Activated T-cell treated with anti-CD3 and anti-CD28 coated beads, Interleukin-2, amount 50 U/mL, for 72 hours (primary cell): ENCODE measurements at regions not wholly inside any gene's neighbourhood (a gene's known extent, or its start where the extent isn't known, plus 50 kb on each side); places are given as distances from the start of the nearest gene placed in this dataset.

Source experiments
- ATAC-seq, 2 donors: fragments of 150-1000 bp; cut with Tn5 transposase; replicated peaks in 1 of 2; 2 replicates each; pipeline ENCODE4 v1.10.0; 2021; ENCODE audit warnings: moderate library complexity in 2 of 2, mild to moderate bottlenecking in 1 of 2
- DNase-seq, 2 donors: peaks; one replicate each; pipeline ENCODE4 v3.0.0; 2021 to 2022; ENCODE audit warnings: mixed read lengths in 1 of 2
- H3K27ac Mint-ChIP-seq: one replicate; pipeline ENCODE4 v1.8.0; 2022; ENCODE audit warnings: mild to moderate bottlenecking, moderate library complexity, mixed read lengths
- H3K27me3 Mint-ChIP-seq: one replicate; pipeline ENCODE4 v1.8.0; 2022; ENCODE audit warnings: low read depth, mixed read lengths
- H3K36me3 Mint-ChIP-seq, 2 donors: one replicate each; pipeline ENCODE4 v1.8.0; 2022; ENCODE audit warnings: mixed read lengths in 2 of 2, mild to moderate bottlenecking in 1 of 2; ENCODE audit not compliant: insufficient read depth in 2 of 2
- H3K4me1 Mint-ChIP-seq: one replicate; pipeline ENCODE4 v1.8.0; 2022; ENCODE audit warnings: low read depth, mixed read lengths
- H3K4me3 Mint-ChIP-seq, 2 donors: one replicate each; pipeline ENCODE4 v1.8.0; 2022; ENCODE audit warnings: mild to moderate bottlenecking in 2 of 2, mixed read lengths in 2 of 2, moderate library complexity in 2 of 2
- H3K9me3 Mint-ChIP-seq, 2 donors: one replicate each; pipeline ENCODE4 v1.8.0; 2022; ENCODE audit warnings: mixed read lengths in 2 of 2

- no peak for DNase-seq
- H3K36me3 Mint-ChIP-seq: no peaks in the 10 kb centered on the region
- no peaks in the 10 kb centered on the region for H3K9me3 Mint-ChIP-seq
- H3K27ac Mint-ChIP-seq: no peak overlapping the region
- ATAC-seq: no peak
- H3K4me1 Mint-ChIP-seq: no peaks in the 10 kb centered on the region
- peaks cover 5% of the 10 kb centered on the region for H3K27me3 Mint-ChIP-seq
- H3K4me3 Mint-ChIP-seq: no peak overlapping the region
Measured at GRCh38 chr13:104592127-104592526, 1525.9 kb upstream of the SLC10A2 start.

DNA sequence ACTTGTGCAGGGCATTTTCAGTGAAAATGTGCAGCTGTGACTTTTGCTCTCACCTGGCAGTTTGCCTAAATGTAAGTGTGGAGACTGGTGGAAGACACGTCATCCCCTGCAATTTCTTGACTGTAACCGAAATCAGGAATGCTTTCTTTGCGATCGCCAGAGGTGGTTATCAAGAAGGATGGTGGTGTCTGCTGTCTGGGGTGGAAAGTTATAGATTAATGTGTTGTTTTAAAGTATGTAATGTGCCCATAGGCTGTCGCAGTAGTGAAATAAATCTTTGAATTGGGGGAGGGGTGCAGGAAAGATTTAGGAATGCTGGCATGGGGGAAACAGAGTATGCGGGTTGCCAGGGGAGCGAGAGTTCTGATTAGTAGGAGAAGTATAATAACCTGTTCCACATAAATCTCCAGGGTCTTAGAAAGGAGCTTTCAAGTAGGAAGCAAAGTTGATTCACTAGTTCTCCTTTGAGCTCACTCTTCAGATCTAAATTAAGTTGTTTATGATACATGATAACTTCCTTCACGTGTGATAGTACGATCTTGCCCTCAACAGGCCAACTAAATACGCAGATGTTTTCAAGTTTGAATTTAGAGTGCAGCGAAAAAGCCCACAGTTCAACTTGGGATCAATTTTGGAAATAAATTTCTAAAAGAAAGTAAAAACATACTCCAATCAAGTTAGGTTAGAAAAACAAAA lies 1520.0 kb upstream of the SLC10A2 start:
- no peak for DNase-seq
- ATAC-seq: no peak
- Mint-ChIP-seq H3K27ac (no peak overlapping the region), H3K36me3 (peaks cover 0 to 2% of the 10 kb centered on the region in 2 donors), H3K27me3 (no peaks in the 10 kb centered on the region), H3K4me3 (no peak overlapping the region), H3K4me1 (no peaks in the 10 kb centered on the region), H3K9me3 (peaks cover 0 to 2% of the 10 kb centered on the region in 2 donors)

- Mint-ChIP-seq H3K27me3 (no peaks in the 10 kb centered on the region), H3K4me3 (no peak overlapping the region), H3K36me3 (peaks cover 0 to 2% of the 10 kb centered on the region in 2 donors), H3K27ac (no peak overlapping the region), H3K4me1 (no peaks in the 10 kb centered on the region), H3K9me3 (peaks cover 0 to 2% of the 10 kb centered on the region in 2 donors)
- ATAC-seq: no peak
- no peak for DNase-seq
Measured at GRCh38 chr13:104584481-104584880, 1518.3 kb upstream of the SLC10A2 start.

GRCh38 chr13:104580931-104581330 lies 1514.7 kb upstream of the SLC10A2 start:
- H3K27ac Mint-ChIP-seq: no peak overlapping the region
- ATAC-seq: no peak
- no peak for DNase-seq
- H3K36me3 Mint-ChIP-seq: no peaks in the 10 kb centered on the region
- H3K4me1 Mint-ChIP-seq: peaks cover 5% of the 10 kb centered on the region
- no peaks in the 10 kb centered on the region for H3K27me3 Mint-ChIP-seq
- H3K9me3 Mint-ChIP-seq: peaks cover 0 to 2% of the 10 kb centered on the region in 2 donors
- no peak overlapping the region for H3K4me3 Mint-ChIP-seq

GRCh38 chr13:104577071-104577815 lies 1511.0 kb upstream of the SLC10A2 start:
- Mint-ChIP-seq H3K27ac (no peak overlapping the region), H3K4me3 (no peak overlapping the region), H3K27me3 (no peaks in the 10 kb centered on the region), H3K4me1 (peaks cover 5% of the 10 kb centered on the region), H3K9me3 (peaks cover 2% of the 10 kb centered on the region in 2 donors), H3K36me3 (no peaks in the 10 kb centered on the region)
- peak in 1 of 2 donors; percentile 53 for ATAC-seq
- no peak for DNase-seq

DNA sequence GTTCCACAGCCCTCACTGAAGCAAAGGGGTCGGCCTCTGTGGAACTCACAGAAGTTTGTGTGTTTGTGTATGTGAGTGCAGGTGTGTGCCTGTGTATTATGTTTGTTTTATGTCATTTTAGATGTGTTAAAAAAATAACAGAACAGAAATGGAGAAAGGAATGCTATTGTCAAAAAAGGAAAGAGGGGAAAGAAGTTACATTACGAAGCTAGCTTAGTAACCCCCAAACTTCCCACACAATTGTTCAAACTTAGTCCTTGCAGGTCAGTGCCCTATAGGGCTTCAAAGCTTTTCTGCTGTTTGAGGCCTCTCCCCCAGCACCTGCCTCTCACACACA lies 1505.6 kb upstream of the SLC10A2 start:
- no peak overlapping the region for H3K4me3 Mint-ChIP-seq
- no peak for ATAC-seq
- no peaks in the 10 kb centered on the region for H3K27me3 Mint-ChIP-seq
- peaks cover 0 to 4% of the 10 kb centered on the region in 2 donors for H3K9me3 Mint-ChIP-seq
- no peak for DNase-seq
- H3K4me1 Mint-ChIP-seq: peaks cover 1% of the 10 kb centered on the region
- H3K27ac Mint-ChIP-seq: no peak overlapping the region
- no peaks in the 10 kb centered on the region for H3K36me3 Mint-ChIP-seq

DNA sequence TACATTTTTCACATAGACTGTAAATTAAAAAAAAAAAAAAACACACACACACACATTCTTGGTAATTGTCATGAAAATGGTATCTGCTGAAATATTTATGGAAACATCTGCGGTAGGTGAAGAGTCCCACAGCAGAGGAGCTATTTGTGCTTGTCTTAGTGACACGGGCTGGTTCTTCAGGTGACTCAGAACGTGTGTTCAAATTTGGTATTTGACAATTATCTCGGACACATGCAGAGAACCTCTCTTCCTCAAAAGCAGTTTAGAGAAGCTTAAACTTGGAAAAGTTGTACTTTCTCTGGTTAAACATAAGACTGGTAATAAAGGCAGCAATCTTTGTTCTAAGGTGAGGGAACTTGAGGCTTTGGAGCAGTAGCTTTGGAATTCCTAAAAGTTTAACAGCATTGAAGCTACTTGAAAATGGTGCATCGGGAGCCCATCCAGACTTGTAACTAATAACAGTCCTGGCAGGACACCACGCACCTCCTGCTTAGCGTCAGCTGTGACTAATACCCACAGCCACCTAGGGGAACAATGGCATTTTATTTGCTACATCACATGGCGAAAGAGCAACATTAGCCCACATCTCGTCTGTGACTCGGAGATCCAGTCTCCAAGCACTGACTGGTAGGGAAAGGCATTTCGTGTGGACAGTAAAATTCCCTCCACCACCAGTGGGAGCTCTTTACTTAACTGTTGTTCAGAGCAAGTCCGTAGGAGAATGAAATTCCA lies 1505.1 kb upstream of the SLC10A2 start:
- Mint-ChIP-seq H3K27me3 (no peaks in the 10 kb centered on the region), H3K4me1 (no peaks in the 10 kb centered on the region), H3K27ac (no peak overlapping the region), H3K9me3 (peaks cover 0 to 4% of the 10 kb centered on the region in 2 donors), H3K36me3 (no peaks in the 10 kb centered on the region), H3K4me3 (no peak overlapping the region)
- ATAC-seq (no peak), DNase-seq (no peak)

- Mint-ChIP-seq H3K4me3 (no peak overlapping the region), H3K9me3 (peaks cover 3 to 8% of the 10 kb centered on the region in 2 donors), H3K4me1 (no peaks in the 10 kb centered on the region), H3K27me3 (peaks cover 4% of the 10 kb centered on the region), H3K36me3 (no peaks in the 10 kb centered on the region), H3K27ac (no peak overlapping the region)
- no peak for ATAC-seq
- no peak for DNase-seq
Measured at GRCh38 chr13:104567114-104567513, 1500.9 kb upstream of the SLC10A2 start.

DNA sequence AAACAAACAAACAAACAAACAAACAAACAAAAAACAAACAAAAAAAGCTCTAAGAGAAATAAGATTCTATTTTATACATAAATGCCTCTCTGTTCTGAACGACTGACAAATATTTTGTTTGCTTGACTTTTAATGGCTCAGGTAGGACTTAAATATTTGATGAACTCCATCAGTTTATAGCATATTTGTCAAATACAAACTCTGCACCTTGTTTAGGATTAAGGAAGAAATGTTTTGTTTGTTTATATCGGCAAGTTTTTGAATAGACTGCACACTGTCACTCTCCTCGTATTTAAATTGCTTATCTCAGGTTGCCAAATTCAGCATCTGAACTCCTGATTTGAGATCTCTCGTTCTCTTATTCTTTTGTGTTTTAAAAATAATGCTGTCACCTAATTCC lies 1499.7 kb upstream of the SLC10A2 start:
- ATAC-seq (no peak), DNase-seq (no peak)
- peaks cover 4% of the 10 kb centered on the region for H3K27me3 Mint-ChIP-seq
- no peak overlapping the region for H3K4me3 Mint-ChIP-seq
- no peak overlapping the region for H3K27ac Mint-ChIP-seq
- no peaks in the 10 kb centered on the region for H3K4me1 Mint-ChIP-seq
- no peaks in the 10 kb centered on the region for H3K36me3 Mint-ChIP-seq
- H3K9me3 Mint-ChIP-seq: peaks cover 3 to 8% of the 10 kb centered on the region in 2 donors

DNA sequence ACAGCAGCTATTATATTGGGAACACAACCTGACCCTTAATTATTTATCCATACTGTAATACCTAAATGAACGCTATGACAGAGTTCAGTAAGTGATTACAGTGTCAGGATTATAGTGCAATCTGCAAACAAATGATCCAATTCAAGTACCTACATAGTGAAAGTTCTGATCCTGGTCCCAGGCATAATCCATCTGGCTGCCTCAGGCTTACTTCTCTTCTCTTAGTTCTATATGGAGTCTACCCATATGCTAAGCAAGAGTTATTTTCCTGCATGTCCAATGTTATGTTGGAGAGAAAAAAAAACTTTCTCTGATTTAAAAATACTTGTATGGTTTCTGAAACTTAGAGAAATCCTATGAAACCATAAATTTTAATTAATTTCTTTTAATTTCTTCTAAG lies 1487.7 kb upstream of the SLC10A2 start:
- Mint-ChIP-seq H3K9me3 (peaks cover 2 to 7% of the 10 kb centered on the region in 2 donors), H3K27me3 (peaks cover 5% of the 10 kb centered on the region), H3K4me3 (no peak overlapping the region), H3K36me3 (no peaks in the 10 kb centered on the region), H3K27ac (no peak overlapping the region), H3K4me1 (no peaks in the 10 kb centered on the region)
- no peak for DNase-seq
- no peak for ATAC-seq

DNA sequence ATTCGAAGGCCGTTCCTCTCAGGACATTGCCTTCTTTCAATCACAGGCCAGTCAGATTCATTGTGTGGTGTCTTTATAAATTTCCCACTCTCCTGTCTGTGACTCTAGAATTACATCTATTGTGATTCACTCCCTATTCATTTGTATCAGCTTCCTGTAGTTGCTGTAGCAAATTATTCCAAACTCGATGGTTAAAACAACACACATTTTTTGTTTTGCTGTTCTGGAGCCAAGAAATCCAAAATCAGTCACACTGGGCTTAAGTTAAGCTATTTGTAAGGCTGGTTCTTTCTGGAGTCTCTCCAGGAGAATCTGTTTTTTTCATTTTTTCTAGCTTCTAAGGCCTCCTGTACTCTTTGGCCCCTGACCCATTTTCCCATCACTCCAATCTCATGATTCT lies 1487.0 kb upstream of the SLC10A2 start:
- Mint-ChIP-seq H3K4me1 (no peaks in the 10 kb centered on the region), H3K4me3 (no peak overlapping the region), H3K36me3 (no peaks in the 10 kb centered on the region), H3K27ac (no peak overlapping the region), H3K9me3 (peaks cover 2 to 7% of the 10 kb centered on the region in 2 donors), H3K27me3 (peaks cover 5% of the 10 kb centered on the region)
- no peak for ATAC-seq
- no peak for DNase-seq

- Mint-ChIP-seq H3K27me3 (no peaks in the 10 kb centered on the region), H3K36me3 (no peaks in the 10 kb centered on the region), H3K9me3 (peaks cover 0 to 6% of the 10 kb centered on the region in 2 donors), H3K4me1 (no peaks in the 10 kb centered on the region), H3K4me3 (no peak overlapping the region), H3K27ac (no peak overlapping the region)
- no peak for DNase-seq
- no peak for ATAC-seq
Measured at GRCh38 chr13:104534847-104535246, 1468.6 kb upstream of the SLC10A2 start.

DNA sequence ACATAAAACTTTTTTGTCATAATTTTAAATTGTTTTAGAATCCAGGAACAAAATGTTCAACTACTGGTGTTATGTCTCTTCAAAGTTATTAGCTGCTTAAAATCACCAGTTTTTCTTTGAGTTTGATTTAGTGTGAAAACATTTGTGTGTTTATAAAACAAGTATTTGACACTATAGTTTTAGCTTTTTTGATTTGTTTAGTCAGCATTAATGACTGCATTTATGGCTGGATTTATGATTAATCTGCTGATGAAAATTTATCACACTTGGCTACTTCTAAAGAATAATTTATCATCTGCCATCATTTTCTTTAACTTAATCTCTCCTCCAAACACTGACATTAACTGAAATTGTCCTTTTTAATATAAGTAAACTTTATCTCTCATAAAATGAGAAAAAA lies 1465.9 kb upstream of the SLC10A2 start:
- no peak overlapping the region for H3K4me3 Mint-ChIP-seq
- no peak for ATAC-seq
- H3K27me3 Mint-ChIP-seq: no peaks in the 10 kb centered on the region
- no peak for DNase-seq
- no peaks in the 10 kb centered on the region for H3K36me3 Mint-ChIP-seq
- H3K9me3 Mint-ChIP-seq: peaks cover 0 to 6% of the 10 kb centered on the region in 2 donors
- H3K27ac Mint-ChIP-seq: no peak overlapping the region
- no peaks in the 10 kb centered on the region for H3K4me1 Mint-ChIP-seq
